MM.1S (cell line): ENCODE measurements at regions not wholly inside any gene's neighbourhood (a gene's known extent, or its start where the extent isn't known, plus 50 kb on each side); places are given as distances from the start of the nearest gene placed in this dataset.
"Not testable (repeated sequence)": the region's sequence is repeated elsewhere in the genome, so short reads cannot be mapped to it uniquely, and the experiment has no call there.

Experiments used
- CTCF ChIP-seq: fragments of 300-600 bp; sonication (generic); IDR thresholded peaks from 2 replicates; pipeline ENCODE4 v1.5.1; 2016; ENCODE audit warnings: antibody characterized with exemption, low read length, mixed read lengths
- EZH2 ChIP-seq: fragments of 300-600 bp; sonication (generic); optimal IDR thresholded peaks from 2 replicates; pipeline ENCODE3; 2017; ENCODE audit warnings: low read depth, mild to moderate bottlenecking, antibody characterized with exemption, low read length, mixed read lengths

DNA sequence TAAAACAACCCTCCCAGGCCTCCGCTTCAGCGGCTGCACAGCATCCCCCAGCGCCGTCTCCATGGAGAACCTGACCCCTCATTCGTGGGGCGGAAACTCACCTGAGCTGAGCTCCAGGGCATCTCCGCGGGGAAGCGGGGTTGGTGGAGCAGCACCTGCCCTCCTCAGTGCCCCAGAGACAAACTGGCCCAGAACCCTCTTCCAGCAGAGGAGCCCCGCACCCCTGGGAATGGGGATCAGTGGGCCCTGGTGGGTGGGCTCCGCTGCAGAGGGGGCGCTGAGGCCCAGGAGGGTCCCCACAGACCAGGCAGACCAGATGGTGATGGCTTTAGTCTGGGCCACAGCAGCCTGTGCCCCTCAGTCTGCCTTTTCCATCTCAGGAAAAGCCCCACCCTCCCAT lies 261.2 kb downstream of the ADGRD1 start:
- not testable (repeated sequence) for TF ChIP-seq CTCF, EZH2
